ENCODE measurements at regions not wholly inside any gene's neighbourhood (a gene's known extent, or its start where the extent isn't known, plus 50 kb on each side); places are given as distances from the start of the nearest gene placed in this dataset.

DNA sequence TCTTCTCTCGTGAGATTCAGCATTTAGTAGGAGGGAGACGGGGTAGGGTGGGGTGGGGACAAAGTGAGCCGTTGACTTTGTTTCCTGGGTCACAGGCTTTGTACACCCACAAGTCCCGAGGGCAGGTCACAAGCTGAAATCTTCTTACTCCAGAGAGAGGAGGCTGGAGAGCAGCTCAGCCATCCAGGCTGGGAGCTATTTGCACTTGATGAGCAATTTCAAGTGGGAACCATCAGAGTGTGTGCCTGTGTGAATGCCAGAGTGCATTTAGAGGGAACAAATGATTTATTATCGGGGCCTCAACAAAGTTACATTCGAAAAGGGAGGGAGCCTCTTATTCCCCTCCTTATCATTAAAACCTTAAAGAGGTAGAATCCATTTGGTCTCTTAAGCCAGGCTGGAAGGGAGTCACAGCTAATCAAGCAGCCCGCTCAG, 155.7 kb upstream of the JARID2 start:
- TF ChIP-seq, protein P1, sequence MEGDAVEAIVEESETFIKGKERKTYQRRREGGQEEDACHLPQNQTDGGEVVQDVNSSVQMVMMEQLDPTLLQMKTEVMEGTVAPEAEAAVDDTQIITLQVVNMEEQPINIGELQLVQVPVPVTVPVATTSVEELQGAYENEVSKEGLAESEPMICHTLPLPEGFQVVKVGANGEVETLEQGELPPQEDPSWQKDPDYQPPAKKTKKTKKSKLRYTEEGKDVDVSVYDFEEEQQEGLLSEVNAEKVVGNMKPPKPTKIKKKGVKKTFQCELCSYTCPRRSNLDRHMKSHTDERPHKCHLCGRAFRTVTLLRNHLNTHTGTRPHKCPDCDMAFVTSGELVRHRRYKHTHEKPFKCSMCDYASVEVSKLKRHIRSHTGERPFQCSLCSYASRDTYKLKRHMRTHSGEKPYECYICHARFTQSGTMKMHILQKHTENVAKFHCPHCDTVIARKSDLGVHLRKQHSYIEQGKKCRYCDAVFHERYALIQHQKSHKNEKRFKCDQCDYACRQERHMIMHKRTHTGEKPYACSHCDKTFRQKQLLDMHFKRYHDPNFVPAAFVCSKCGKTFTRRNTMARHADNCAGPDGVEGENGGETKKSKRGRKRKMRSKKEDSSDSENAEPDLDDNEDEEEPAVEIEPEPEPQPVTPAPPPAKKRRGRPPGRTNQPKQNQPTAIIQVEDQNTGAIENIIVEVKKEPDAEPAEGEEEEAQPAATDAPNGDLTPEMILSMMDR (IDR thresholded peaks at IDR 0.05; ENCODE audit: insufficient read depth, low read length, poor library complexity, severe bottlenecking) = no peak
- TF ChIP-seq EZH2phosphoT487 (conservative IDR thresholded peaks at IDR 0.05; ENCODE audit: low read length) = no peak
